ENCODE measurements at regions not wholly inside any gene's neighbourhood (a gene's known extent, or its start where the extent isn't known, plus 50 kb on each side); places are given as distances from the start of the nearest gene placed in this dataset.

DNA sequence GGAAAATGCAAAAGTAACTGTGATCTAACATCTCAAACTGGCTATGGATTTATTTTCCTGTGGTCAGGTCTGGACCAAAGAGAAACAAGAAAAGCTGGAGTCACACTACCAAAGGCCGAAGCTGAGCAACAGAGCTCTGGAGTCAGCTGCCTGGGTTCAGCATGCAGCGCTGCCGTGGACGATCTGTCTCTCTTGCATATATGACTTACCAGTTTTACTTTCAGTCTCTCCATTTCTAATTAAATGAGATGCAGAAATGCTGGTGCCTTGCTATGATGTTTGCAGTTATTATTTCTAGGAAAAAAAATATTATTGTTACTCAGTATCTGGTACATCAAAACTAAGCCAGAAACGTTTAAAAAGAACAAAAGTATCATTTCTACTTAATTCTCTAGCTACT, 813.2 kb downstream of the RNF144A start:
- H3K4me3 ChIP-seq (ENCODE audit: low read depth, low read length): no peak overlapping the region
- TF ChIP-seq, protein P1, sequence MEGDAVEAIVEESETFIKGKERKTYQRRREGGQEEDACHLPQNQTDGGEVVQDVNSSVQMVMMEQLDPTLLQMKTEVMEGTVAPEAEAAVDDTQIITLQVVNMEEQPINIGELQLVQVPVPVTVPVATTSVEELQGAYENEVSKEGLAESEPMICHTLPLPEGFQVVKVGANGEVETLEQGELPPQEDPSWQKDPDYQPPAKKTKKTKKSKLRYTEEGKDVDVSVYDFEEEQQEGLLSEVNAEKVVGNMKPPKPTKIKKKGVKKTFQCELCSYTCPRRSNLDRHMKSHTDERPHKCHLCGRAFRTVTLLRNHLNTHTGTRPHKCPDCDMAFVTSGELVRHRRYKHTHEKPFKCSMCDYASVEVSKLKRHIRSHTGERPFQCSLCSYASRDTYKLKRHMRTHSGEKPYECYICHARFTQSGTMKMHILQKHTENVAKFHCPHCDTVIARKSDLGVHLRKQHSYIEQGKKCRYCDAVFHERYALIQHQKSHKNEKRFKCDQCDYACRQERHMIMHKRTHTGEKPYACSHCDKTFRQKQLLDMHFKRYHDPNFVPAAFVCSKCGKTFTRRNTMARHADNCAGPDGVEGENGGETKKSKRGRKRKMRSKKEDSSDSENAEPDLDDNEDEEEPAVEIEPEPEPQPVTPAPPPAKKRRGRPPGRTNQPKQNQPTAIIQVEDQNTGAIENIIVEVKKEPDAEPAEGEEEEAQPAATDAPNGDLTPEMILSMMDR (IDR thresholded peaks at IDR 0.05; ENCODE audit: low read depth, low read length): no peak

DNA sequence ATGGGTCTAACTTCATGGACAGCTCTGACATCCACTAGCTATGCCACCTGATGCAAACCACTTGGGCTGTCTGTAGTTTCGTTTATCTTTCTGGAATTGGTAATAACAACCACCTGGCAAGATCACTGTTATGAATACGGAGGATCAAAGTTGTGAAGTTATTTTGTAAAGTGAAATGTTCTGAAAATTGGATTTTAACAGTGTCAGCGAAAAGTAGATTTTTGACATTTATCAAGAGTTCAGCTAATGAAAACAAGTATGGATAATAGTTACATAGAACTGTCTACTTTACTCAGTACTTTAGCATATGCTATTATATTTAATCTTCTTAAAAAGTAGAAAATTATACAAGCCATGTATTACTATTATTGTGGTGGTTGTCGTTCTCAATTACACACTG, 813.8 kb downstream of the RNF144A start:
- H3K4me3 ChIP-seq (ENCODE audit: low read depth, low read length): no peak overlapping the region
- TF ChIP-seq, protein P1 (IDR thresholded peaks at IDR 0.05; ENCODE audit: low read depth, low read length): no peak

DNA sequence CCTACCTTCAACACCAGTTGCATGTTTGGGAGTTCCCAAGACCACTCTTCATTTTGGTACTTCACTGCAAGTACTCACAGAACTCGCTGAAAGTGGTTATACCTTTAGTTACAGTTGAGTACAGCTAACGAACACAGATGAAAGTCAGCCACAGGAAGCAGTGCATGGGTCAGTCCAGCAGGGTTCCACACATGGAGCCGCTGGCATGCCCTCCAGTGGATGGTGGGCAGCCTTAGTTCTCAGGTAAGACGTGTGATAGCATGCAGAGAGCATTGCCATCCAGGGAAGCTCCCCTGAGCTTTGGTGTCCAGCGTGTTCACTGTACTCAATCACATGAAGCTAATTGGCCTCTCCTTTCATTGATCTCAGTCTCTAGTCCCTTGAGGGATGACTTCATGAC, 815.3 kb downstream of the RNF144A start:
- no peak overlapping the region for H3K4me3 ChIP-seq (ENCODE audit: low read depth, low read length)
- TF ChIP-seq, protein P1 (IDR thresholded peaks at IDR 0.05; ENCODE audit: low read depth, low read length): no peak

DNA sequence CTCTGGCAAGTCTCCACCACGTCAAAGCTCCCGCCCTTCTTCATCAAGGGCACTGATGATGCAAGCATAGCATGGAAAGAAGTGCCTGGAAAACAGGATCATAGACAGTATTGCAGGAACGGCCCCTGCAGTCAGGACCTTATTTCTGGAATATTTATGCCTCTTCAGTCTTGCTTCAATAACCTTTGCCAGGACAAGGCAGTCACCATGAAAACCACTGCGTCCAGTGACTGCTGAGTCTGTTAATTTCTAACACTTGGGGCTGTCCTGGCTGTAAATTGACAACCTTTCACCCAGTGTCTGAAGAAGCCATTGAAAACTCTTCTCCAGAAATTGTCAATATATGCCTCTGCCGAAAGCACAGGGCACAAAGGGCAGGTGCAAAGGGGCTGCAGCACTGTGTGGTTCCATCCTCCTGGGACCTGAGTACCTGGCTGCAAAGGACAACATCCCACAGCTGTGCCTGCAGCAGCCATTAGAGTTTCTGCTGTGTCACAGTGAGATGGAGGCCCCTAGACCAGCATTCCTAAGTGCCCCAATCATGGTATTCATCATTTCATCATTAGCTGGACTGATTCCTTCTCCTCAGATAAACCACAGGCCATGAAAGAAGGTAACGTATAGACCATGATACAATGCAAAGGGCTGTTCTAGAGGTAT, 819.6 kb downstream of the RNF144A start:
- TF ChIP-seq, protein P1 (IDR thresholded peaks at IDR 0.05; ENCODE audit: low read depth, low read length): no peak
- no peak overlapping the region for H3K4me3 ChIP-seq (ENCODE audit: low read depth, low read length)

DNA sequence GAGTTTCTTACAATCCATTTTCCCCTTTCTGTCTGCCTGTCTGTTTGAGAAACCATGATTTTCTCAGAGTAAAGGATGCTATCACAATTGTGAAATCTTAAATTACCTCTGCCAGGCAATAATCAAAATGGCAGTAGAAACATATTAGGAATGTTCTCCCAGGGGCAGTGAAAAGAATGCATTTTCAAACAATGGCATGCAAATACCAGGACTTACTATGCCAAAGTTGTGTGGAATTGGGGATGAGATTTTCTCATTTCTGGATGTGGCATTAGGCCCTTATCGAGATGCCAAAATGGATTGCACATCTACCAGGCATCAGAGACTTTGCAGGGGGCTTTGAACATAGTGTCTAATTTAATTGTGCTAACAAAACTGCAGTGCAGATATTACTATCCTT, 821.4 kb downstream of the RNF144A start:
- TF ChIP-seq, protein P1 (IDR thresholded peaks at IDR 0.05; ENCODE audit: low read depth, low read length): no peak
- no peak overlapping the region for H3K4me3 ChIP-seq (ENCODE audit: low read depth, low read length)

DNA sequence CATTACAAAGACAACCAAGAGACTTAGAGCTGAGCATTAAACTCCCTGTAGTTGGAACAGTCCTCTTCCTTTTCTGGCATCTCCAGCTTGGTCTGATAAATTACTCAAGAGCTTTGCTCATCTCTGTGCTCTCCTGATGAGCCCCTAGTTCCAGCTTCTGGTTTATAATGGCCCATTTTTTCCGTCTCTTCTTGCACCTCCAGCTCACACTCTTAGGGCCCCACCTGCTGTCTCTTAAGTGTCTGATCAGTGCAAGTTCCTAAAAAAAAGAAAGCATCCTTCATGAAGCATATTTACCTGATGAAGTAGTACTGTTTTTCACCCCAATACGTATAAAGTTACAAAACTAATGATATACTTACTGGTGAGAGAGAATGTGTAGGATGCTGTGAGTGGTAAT, 822.9 kb downstream of the RNF144A start:
- TF ChIP-seq, protein P1 (IDR thresholded peaks at IDR 0.05; ENCODE audit: low read depth, low read length): no peak
- no peak overlapping the region for H3K4me3 ChIP-seq (ENCODE audit: low read depth, low read length)

DNA sequence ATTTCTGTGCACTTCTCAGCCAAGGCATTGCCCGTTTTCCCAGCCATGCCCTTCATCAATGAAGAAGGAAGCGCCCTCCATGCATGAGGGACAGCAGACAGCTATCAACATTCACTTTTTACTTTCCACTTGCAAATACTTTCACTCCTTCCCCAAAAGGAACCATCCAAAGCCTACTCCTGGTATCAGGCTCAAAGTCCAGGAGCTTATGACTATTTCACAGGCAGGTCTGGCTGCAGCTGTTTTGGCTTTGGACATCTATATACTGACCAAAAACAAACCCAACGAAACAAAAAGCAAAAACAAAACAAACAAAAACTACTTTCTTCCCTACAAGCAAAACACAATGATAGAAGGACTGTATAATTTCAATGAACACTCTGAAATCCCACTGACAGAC, 825.1 kb downstream of the RNF144A start:
- TF ChIP-seq, protein P1 (IDR thresholded peaks at IDR 0.05; ENCODE audit: low read depth, low read length): no peak

More for the DNA sequence above, 825.1 kb downstream of the RNF144A start:
- no peak overlapping the region for H3K4me3 ChIP-seq (ENCODE audit: low read depth, low read length)
